NCI-H526 treated with DMSO at 0.1 percent for 48 hours (cell line): ENCODE measurements at regions not wholly inside any gene's neighbourhood (a gene's known extent, or its start where the extent isn't known, plus 50 kb on each side); places are given as distances from the start of the nearest gene placed in this dataset.
A peak's percentile ranks its signal among the peaks of the same experiment; 100 is the strongest.
"Not testable (repeated sequence)": the region's sequence is repeated elsewhere in the genome, so short reads cannot be mapped to it uniquely, and the experiment has no call there.

Experiments
- DNase-seq: peaks from one replicate; lab custom pipeline; 2025; lab: John Stamatoyannopoulos, UW

DNA sequence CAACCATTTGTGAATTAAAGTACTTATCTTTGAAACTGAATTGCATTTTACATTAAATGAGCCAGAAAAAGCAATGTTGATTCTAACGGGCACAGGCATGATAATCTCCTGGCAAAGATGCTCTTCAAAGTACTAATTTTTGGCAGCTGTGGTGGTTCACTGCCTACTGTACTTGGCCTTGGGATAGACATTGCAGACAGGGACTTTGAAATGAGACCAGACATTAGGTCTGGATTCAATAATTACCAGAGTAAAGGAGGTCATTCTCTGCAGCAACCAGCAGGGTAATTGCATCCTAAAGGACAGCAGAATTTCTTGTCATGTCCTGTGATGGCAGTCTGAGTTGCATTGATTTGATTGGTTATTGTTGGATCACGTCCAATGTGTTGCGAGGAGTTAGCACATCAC is 986.5 kb downstream of the TDRD15 start:
- DNase-seq, result no peak

DNA sequence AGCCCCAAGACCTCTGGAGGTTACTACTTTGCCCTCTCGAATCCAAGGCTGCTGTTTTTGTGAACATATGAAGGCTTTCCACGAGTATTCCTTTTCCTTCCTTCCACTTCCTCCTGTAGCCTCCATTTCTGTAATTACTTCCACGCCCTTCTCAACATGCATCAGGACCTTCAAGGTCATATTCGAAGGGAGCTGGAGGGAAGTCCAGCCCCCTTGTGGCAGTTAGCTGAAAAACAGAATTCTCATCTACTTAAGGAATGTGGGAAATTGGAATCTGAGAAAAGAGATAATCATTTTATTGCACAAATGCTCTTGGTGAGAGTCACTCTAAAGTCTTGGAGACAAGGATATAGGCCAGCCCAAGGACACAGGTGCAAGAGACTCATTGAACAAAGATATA is 1000.2 kb downstream of the TDRD15 start:
- no peak for DNase-seq

DNA sequence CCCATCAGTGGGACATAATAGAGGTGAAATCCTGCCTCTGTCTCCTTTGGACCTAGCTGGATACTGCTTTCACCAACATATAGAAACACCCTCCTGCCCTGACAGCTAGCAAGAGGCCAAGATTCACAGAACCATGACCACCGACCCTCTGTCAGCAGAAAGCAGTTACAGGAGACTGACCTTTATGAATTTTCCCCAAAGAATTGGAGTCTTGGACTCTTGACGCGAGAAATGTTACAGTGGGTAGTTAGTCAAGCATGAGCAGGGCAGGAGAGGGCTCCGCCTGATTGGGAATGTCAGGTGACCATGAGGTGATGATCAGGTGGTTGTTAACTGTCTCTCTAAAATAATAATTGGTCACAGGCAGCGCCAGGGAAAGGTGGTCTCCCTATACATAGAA is 1002.3 kb downstream of the TDRD15 start:
- no peak for DNase-seq

DNA sequence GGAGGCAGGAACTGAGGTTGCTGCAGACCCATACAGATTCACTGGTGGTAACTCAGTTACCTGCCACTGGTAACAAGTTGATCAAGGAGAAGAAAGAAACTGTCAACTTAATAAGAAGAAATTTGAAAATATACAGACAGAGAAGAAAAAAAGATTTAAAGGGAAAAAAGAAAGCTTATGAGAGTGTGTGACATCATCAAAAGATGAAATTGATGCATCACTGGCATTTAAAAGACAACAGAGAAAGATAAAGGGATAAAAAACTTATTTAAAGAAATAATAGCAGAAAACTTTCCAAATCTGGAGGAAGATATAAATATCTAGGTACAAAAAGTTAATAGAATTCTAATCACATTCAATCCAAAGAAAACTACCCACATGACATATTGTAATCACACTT is 1003.2 kb downstream of the TDRD15 start:
- DNase-seq, result no peak

DNA sequence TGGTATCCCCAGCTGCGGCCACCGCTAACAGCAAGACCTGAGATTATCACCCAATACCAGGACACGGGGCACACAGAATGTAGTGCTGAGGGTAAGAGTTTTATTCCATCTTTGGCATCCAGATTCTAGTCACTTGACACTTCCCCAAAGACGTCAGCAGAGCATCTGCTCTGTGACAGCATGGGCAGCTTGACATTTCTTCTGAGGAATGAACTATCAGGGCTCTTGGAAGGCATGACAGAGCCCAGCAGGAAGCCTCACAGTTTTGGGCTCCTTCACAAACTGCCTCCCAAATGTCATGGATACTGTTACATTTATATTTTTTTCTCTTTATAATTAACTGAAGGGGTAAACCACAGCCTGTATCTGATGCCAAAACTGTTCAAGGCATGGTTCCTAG is 1010.7 kb downstream of the TDRD15 start:
- no peak for DNase-seq

DNA sequence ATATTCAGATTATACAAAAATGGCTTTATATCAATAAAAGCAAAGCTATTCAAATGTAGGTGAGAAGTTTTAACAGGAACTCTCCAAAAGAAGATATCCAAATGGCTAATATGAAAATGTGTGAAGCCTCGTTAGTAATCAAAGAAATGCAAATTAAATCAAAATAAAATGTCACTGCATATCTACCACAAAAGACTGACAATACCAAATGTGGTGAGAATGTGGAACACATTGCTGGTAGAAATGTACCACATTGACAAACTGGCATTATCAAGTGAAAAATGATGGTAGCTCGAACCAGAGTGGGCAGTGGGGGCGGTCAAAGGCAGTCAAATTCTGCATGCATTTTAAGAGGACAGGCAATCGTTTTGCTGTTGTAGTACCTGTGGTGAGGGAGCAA is 1012.7 kb downstream of the TDRD15 start:
- no peak for DNase-seq

DNA sequence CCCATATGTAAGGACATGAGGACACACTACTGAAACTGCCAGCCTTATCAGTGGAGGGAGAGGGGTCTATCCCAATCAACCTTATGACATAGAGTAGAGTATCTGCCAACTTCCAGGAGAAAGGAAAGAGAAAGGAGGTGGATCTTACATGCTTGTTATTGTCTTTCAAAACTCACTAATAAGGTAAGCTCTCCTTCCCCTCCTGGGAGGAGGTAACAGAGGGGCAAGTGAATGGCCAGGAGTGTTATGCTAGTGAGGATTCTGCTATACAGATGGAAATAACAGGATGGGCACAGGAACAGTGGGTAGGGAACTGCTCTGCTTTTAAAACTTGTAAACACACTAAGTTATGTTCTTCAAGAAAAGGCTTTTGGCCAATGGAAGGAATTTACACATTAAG is 1020.1 kb downstream of the TDRD15 start:
- no peak for DNase-seq

DNA sequence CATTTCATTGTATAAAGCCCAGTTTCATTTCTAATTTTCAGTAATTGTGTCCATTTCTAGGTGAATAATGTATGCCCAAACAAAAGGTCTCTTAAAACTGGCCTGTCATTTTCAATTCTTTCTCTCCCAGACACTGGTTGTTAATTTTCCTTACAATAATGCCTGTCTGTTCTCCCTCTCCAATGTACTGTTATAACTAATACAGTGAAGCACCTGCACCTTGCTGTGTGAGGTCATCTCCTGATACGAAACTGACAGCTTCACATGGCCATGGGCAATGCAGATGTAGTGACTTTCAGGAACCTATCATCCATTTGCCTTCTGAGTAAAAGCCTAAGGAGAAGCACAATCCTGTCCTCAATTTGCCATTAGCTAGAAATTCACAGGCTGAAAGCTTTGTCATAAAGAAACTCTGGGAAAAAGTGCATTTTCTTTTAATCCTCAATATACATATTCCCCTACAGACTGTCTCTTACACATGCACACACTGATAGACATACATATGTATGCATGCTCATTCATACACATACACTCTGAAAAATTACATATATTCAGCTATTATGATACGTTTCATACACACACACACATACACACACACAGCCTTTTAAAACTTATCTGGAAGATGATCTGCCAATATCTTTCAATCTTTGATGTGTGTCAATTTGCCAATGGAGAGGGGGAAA is 1030.3 kb downstream of the TDRD15 start:
- no peak for DNase-seq

DNA sequence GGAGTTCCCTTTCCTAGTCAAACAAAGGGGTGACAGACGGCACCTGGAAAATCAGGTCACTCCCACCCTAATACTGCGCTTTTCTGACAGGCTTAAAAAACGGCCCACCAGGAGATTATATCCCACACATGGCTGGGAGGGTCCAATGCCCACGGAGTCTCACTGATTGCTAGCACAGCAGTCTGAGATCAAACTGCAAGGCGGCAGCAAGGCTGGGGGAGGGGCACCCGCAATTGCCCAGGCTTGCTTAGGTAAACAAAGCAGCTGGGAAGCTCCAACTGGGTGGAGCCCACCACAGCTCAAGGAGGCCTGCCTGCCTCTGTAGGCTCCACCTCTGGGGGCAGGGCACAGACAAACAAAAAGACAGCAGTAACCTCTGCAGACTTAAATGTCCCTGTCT is 1032.9 kb downstream of the TDRD15 start:
- not testable (repeated sequence) for DNase-seq

DNA sequence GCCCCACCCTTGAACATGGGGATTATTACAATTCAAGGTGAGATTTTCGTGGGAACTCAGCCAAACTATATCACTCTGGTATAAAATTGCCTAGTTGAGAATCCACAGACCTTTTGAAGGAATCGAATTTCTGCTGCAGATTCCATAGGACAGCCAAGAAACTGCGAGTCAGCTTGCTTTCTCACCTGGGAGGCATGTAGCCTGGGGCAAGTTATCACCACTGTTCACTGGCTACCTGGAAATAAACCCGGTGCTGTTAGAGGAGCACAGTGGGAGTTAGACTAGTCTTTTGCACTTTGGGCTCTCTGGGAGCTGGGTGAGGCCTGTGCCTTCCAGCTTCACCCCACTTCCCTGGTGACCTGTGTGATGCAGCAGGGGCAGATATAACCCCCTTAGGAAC is 1043.5 kb downstream of the TDRD15 start:
- no peak for DNase-seq

DNA sequence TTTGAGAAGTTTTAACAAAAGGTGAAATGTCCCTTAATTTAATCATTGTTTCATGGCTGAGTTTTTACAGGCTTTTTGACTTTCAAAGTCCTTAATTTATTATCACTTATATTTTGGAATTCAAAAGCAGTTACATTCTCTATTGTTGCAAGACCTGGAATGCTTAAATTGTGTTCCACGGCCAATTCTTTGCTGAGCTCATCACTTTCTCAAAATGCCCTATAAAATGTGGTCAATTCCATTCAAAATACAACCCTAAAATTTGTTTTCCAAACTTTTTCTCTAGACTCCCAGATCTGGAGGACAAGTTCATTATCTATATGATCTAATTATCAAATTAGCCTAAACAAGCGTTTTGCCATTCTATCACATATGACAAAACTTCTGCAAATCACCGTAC is 1051.2 kb downstream of the TDRD15 start:
- DNase-seq, result no peak

DNA sequence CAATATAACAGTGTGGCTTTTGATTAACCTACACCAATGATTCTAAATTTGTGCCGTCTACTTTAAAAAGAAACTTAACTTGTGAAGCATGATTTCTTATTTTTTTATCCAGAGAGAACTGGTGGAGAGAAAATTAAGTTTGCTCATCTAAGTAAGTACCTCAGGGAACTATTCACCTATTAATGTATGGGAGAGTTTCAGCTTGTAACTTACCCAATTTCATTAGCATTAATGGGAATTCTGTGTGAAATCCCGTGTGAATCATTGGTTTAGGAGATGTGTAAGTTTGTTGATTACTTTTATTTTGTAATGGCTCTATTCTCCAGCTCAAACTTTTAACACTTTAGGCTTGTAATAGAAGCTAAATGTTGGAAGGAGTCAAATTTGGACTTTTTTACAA is 1061.5 kb downstream of the TDRD15 start:
- DNase-seq, result no peak

DNA sequence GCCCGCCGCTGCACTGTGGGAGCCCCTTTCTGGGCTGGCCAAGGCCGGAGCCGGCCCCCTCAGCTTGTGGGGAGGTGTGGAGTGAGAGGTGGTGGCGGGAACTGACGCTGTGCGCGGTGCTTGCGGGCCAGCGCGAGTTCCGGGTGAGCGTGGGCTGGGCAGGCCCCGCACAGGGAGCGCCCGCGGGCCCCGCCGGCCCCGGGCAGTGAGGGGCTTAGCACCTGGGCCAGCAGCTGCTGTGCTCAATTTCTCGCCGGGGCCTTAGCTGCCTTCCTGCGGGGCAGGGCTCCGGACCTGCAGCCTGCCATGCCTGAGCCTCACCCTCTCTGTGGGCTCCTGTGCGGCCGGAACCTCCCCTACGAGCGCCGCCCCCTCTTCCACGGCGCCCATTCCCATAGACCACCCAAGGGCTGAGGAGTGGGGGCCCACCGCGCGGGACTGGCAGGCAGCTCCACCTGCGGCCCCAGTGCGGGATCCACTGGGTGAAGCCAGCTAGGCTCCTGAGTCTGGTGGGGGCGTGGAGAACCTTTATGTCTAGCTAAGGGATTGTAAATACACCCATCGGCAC is 1062.6 kb downstream of the TDRD15 start:
- DNase-seq, result not testable (repeated sequence)

DNA sequence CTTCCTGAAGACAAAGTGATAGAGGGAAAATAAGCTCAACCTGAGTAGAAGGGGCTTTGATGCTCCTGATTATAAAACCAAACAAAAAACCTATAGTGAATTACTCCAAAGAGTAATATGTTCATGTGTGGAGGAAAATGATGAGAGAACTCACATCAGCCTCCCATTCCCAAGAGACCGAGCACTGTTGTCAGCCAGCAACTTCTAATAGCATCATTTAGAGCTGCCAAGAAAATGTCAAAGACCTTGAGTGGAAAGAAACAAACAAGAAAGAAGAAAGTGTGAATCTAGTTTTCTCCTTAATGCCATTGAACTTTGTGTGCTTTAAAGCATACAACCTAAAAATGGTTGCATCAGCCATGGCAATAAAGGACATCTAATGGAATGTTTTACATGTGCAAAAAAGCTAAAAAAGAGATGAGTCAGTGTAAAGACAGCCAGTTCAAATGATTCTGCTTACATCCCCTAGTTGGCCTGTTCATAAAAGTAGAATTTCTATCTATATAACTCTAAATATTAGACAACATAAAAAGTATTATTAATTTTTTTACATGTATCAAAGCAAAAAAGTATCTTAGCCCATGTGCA is 1066.2 kb downstream of the TDRD15 start:
- no peak for DNase-seq

DNA sequence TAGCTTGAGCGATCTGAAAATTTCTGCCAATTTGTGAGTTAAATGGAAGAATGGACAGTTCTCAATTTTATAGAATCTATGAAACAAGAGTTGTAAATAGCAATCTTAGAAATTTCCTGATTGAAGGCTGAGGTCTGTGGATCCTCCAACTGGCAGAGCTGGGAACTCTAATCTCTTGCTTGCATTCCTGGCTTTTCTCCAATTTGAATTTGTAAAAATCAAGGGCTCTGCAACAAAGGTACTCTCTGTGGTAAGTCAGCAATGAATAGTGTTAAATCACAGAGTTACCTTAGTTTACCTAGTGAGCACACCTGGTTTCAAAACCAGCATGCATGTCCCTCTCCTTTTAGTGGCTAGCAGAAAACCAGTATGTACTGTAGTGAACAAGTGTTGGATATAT is 1070.5 kb downstream of the TDRD15 start:
- DNase-seq, result no peak

DNA sequence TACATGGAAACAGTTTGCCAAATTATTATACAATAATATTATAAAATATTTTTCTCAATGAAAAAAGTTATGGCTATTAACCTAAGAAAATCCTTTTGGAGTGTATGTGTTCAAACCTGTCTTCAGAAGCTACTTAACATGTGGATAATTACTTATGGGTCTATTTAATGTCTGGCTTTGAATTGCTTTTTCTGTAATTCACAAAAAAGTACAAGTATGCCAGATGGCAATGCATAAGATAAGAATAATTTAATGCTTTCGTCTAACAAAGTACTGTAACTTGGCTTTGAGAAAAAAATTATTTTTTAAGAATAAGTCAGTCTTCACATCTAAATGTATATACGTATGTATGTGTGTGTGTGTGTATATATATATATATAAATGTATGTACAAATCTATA is 1073.0 kb downstream of the TDRD15 start:
- DNase-seq, result no peak

DNA sequence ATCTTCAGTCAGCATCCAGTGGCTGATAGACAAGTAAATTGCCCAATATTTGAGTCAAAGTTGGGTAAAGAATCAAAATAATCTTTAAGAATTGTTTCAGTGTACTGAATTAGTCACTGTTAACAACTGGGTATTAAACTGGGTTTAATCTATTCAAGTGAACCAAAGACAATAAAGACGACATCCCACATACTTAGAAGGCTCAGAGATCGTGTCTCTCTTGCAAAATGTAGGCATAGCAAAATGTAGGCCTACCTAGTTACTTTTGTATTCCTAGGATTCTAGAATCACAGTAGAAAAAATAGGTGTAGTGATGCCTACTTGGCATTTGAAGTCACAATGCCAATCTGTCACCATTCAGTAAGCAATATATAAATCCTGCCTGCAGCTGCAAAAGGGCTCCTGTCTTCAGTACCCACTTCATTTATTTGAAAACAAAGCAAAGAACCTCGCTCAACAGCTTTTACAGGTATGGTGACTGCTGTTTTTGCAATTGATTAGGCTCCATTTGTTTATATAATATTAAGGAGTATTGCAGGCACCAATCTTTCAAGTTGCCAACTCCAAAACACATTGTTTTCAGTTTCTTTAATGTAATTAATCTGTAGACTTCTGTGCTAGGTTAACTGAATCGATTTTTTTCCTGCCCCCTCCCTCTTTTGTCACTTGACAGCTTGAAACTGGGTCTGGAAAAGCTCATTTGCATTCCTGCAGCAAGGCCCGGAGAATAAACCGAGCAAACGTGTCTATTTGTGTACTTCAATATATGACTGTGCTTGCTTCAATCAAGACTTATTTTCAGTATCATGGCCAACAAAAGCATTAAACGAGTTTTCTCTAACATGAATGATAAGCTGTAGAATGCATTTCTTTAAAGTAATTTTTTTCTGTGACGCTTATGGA is 1074.9 kb downstream of the TDRD15 start:
- DNase-seq, result peak; percentile 10

DNA sequence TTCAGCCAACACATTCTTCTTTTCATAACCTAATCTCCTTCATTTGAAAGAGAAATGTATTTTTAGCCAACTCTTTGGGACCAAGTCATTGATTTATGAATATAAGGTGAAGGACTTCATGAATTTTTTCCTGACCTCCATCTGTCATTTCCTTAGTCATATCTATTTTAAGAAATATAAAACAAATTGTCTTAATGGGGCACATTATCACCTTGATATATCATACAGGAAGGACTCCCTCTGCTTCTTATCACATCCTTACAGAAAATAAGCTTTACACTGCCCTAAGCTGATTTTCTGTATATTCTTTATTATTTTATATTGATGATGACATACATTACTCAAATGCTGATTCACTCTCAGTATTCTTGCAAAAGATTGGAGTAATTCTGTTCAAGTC is 1076.2 kb downstream of the TDRD15 start:
- no peak for DNase-seq

DNA sequence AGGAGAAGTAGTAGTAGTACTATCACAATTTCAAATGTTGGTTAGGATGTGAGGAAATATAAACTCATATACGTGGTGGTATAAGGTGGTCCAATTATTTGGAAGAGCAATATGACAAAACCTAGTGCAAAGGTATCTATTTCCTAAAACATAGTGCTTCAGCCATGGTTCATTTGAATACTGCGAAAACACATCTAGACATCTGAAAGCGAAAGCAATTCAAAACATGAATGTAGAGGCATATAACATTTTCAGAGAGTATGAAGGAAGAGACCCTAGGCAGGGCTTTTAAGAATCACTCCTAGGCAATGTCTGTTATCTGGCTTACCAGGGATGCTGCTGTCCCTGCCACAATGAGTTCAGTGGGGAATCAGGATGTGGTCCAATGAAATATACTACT is 1085.8 kb downstream of the TDRD15 start:
- no peak for DNase-seq

DNA sequence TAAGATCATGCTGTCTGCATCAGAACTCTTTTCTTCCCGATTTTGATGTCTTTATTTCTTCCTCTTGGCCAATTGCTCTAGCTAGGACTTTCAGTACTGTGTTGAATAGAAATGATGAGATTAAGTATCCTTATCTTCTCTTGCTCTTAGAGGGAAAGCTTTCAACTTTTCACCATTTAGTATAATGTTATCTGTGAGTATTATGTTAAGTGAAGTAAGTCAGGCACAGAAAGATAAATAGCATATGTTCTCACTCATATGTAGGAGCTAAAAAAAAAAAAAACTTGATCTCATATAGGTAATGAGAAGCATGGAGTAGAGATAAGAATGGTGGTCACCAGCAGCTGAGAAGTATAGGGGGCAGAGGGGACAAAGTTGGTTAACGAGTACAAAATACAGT is 1089.5 kb downstream of the TDRD15 start:
- DNase-seq, result no peak

DNA sequence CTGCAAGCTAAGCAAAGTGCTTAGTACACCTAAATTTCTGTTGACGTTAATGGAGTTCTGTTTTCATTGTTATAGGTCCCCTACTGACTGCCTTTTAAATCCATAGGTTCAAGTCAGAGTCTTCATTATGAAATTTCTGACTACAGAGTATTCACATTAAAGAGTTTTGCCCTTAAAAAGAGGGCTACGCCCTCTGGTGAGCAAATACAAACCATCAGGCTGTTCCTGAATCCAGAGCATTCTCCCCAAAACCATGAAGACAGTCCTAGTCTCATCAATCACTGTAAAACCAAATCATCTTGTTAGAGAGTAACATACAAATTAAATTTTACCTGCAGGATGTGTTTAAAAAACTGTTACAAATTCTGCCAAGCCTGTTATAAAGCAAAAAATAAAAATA is 1091.7 kb downstream of the TDRD15 start:
- DNase-seq, result no peak

DNA sequence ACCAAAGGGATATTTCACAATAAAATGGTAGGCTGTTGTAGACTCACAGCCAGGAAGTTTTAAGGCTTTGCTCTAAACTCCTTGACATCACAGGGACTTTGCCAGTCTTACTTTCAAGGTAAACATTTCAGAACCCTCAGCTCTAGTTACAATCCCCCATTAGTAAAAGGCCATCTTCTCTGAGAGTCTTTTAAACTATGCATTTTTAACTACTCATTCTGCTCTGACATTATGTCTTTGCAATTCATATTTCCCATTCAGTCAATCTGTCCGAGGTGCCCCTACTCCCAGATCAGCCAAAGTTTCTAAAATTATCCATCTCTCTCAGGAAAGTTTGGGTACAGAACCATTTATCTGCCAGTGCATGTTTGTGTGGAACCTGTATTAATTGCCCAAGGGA is 1094.1 kb downstream of the TDRD15 start:
- DNase-seq, result no peak

DNA sequence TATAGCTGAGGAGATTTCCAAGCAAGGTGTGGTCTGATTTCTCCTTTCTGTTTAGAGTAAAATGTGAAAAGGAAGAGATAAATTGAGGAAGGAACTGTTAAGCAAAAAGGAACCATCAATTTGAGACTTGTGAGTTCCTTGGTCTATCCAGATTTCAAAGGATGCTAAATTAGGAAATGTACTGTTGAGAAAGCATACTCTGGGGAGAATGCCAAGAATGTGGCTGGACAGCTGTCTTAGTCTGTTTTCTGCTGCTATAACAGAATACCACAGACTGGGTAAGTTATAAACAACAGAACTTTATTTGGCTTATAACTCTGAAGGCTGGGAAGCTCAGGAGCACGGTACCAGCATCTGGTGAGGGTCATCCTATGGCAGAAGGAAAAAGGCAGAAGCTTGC is 1097.2 kb downstream of the TDRD15 start:
- DNase-seq, result no peak
